H1 (cell line): ENCODE measurements at regions not wholly inside any gene's neighbourhood (a gene's known extent, or its start where the extent isn't known, plus 50 kb on each side); places are given as distances from the start of the nearest gene placed in this dataset.

Experiments
- CTCF ChIA-PET: fragments of 300-600 bp; sonication (Branson Sonifier 250); formaldehyde crosslinking; loops from one replicate; lab custom pipeline; 2021; ENCODE audit not compliant: partially characterized antibody; lab: Charles Lee
- POLR2A ChIA-PET: fragments of 300-600 bp; sonication (Branson Sonifier 250); formaldehyde crosslinking; loops from one replicate; lab custom pipeline; 2021; ENCODE audit warnings: inconsistent platforms; ENCODE audit not compliant: partially characterized antibody; lab: Charles Lee
- DNase-seq, 2 experiments: peaks; one replicate each; pipeline versions ENCODE4 v3.0.0 to v3.0.0-alpha.2; 2010 to 2022; ENCODE audit warnings: low spot score in 2 of 2, low read depth in 1 of 2, mixed read lengths in 1 of 2
- FAIRE-seq: peaks from 2 replicates; lab custom pipeline; 2011; peaks lifted over from hg19 to GRCh38; lab: Jason Lieb, UNC
- H2AFZ ChIP-seq: 2 replicates; pipeline ENCODE4 v1.8.1; 2012; ENCODE audit warnings: low read length, inconsistent platforms
- H2AK5ac ChIP-seq: 2 replicates; pipeline ENCODE4 v1.6.1; 2013; ENCODE audit warnings: low read depth, low read length
- H2BK120ac ChIP-seq: replicated peaks from 2 replicates; pipeline ENCODE3; 2013; ENCODE audit warnings: low read depth, low read length, inconsistent platforms
- H2BK12ac ChIP-seq: 2 replicates; pipeline ENCODE4 v1.6.1; 2013; ENCODE audit warnings: low read depth, low read length
- H2BK15ac ChIP-seq: 2 replicates; pipeline ENCODE4 v1.6.1; 2013; ENCODE audit warnings: low read length
- H2BK20ac ChIP-seq: 2 replicates; pipeline ENCODE4 v1.6.1; 2013; ENCODE audit warnings: low read length
- H2BK5ac ChIP-seq: 2 replicates; pipeline ENCODE4 v1.6.1; 2013; ENCODE audit warnings: low read depth, low read length
- H3K14ac ChIP-seq: 2 replicates; pipeline ENCODE4 v1.6.1; 2013; ENCODE audit warnings: inconsistent platforms; ENCODE audit not compliant: insufficient read length
- H3K18ac ChIP-seq: 2 replicates; pipeline ENCODE4 v1.6.1; 2013; ENCODE audit warnings: low read length; ENCODE audit errors: extremely low read depth
- H3K23ac ChIP-seq: 2 replicates; pipeline ENCODE4 v1.6.1; 2013; ENCODE audit warnings: inconsistent platforms; ENCODE audit not compliant: insufficient read length
- H3K23me2 ChIP-seq: 2 replicates; pipeline ENCODE4 v1.6.1; 2013; ENCODE audit warnings: low read depth, low read length
- H3K27ac ChIP-seq: 2 replicates; pipeline ENCODE4 v1.6.1; 2011; ENCODE audit warnings: low read depth, low read length, inconsistent platforms
- H3K27me3 ChIP-seq, 4 experiments: replicated peaks in 1 of 4; 1 replicate in 1 of 4; 2 replicates in 3 of 4; pipeline versions ENCODE4 v1.6.1 to v1.8.1; 2011 to 2013; ENCODE audit warnings: low read length in 3 of 4, mild to moderate bottlenecking in 3 of 4, inconsistent platforms in 2 of 4, mixed read lengths in 2 of 4, moderate library complexity in 1 of 4; ENCODE audit not compliant: control insufficient read depth in 3 of 4, insufficient read depth in 3 of 4; ENCODE audit errors: extremely low read depth in 1 of 4
- H3K36me3 ChIP-seq, 4 experiments: 2 replicates each; pipeline versions ENCODE4 v1.6.1 to v1.8.1; 2011 to 2013; ENCODE audit warnings: mild to moderate bottlenecking in 4 of 4, low read length in 3 of 4, moderate library complexity in 2 of 4, control low read depth in 1 of 4, inconsistent platforms in 1 of 4; ENCODE audit not compliant: insufficient read depth in 4 of 4, control insufficient read depth in 2 of 4
- H3K4ac ChIP-seq: replicated peaks from 2 replicates; pipeline ENCODE3; 2013; ENCODE audit warnings: low read length, low read depth, mixed read lengths, inconsistent platforms; ENCODE audit not compliant: insufficient read length
- H3K4me1 ChIP-seq, 4 experiments: replicated peaks in 1 of 4; 1 replicate in 1 of 4; 2 replicates in 3 of 4; pipeline versions ENCODE4 v1.6.1 to v1.8.1; 2011 to 2013; ENCODE audit warnings: low read length in 3 of 4, inconsistent platforms in 2 of 4, mixed read lengths in 1 of 4; ENCODE audit not compliant: insufficient read depth in 4 of 4, control insufficient read depth in 3 of 4
- H3K4me2 ChIP-seq, 2 experiments: 2 replicates each; pipeline versions ENCODE4 v1.6.1 to v1.8.1; 2011 to 2013; ENCODE audit warnings: low read depth in 2 of 2, low read length in 2 of 2, control low read depth in 1 of 2, inconsistent platforms in 1 of 2, mild to moderate bottlenecking in 1 of 2; ENCODE audit not compliant: insufficient read depth in 1 of 2
- H3K4me3 ChIP-seq, 4 experiments: fragments of 200-600, 300-600 bp in 1 of 4; sonication (generic), shearing (Covaris generic), sonication (Bioruptor Twin) in 1 of 4; 2 replicates each; pipeline versions ENCODE4 v1.5.1 to v1.8.1; 2011 to 2016; ENCODE audit warnings: low read length in 4 of 4, low read depth in 3 of 4, control low read depth in 2 of 4, inconsistent platforms in 2 of 4, mild to moderate bottlenecking in 2 of 4, mixed read lengths in 1 of 4, moderate library complexity in 1 of 4; ENCODE audit not compliant: insufficient read depth in 2 of 4; ENCODE audit errors: extremely low read depth in 1 of 4
- H3K56ac ChIP-seq: replicated peaks from 2 replicates; pipeline ENCODE3; 2013; ENCODE audit warnings: low read depth, mild to moderate bottlenecking, mixed read lengths, low read length, inconsistent platforms; ENCODE audit not compliant: insufficient read length
- H3K79me1 ChIP-seq: 2 replicates; pipeline ENCODE4 v1.6.1; 2013; ENCODE audit warnings: low read depth, low read length, control low read depth
- H3K79me2 ChIP-seq, 2 experiments: 2 replicates each; pipeline versions ENCODE4 v1.6.1 to v1.8.1; 2012 to 2013; ENCODE audit warnings: low read length in 2 of 2, mild to moderate bottlenecking in 2 of 2, inconsistent platforms in 1 of 2; ENCODE audit not compliant: insufficient read depth in 2 of 2, control insufficient read depth in 1 of 2
- H3K9ac ChIP-seq, 4 experiments: replicated peaks in 1 of 4; 1 replicate in 1 of 4; 2 replicates in 3 of 4; pipeline versions ENCODE4 v1.6.1 to v1.8.1; 2011 to 2013; ENCODE audit warnings: low read depth in 3 of 4, low read length in 3 of 4, control low read depth in 2 of 4, mild to moderate bottlenecking in 2 of 4, moderate library complexity in 2 of 4, inconsistent platforms in 1 of 4; ENCODE audit errors: extremely low read depth in 1 of 4
- H3K9me3 ChIP-seq, 2 experiments: 2 replicates each; pipeline versions ENCODE4 v1.6.1 to v1.8.1; 2012 to 2013; ENCODE audit warnings: mild to moderate bottlenecking in 2 of 2, moderate library complexity in 2 of 2, control low read depth in 1 of 2, inconsistent platforms in 1 of 2, low read depth in 1 of 2, low read length in 1 of 2, mixed read lengths in 1 of 2; ENCODE audit not compliant: insufficient read depth in 2 of 2
- H4K20me1 ChIP-seq, 2 experiments: replicated peaks in 1 of 2; 2 replicates each; pipeline versions ENCODE3 to v1.8.1; 2011 to 2013; ENCODE audit warnings: inconsistent platforms in 2 of 2, low read length in 2 of 2, mild to moderate bottlenecking in 1 of 2; ENCODE audit not compliant: insufficient read depth in 2 of 2, control insufficient read depth in 1 of 2
- H4K5ac ChIP-seq: 2 replicates; pipeline ENCODE4 v1.6.1; 2013; ENCODE audit warnings: low read length, low read depth, mixed read lengths, inconsistent platforms; ENCODE audit not compliant: insufficient read length
- H4K8ac ChIP-seq: 2 replicates; pipeline ENCODE4 v1.8.0; 2013; ENCODE audit warnings: mild to moderate bottlenecking, moderate library complexity, low read length, inconsistent platforms; ENCODE audit not compliant: insufficient read depth; ENCODE audit errors: extremely low read depth
- H4K91ac ChIP-seq: replicated peaks from 2 replicates; pipeline ENCODE3; 2013; ENCODE audit warnings: low read length, mixed read lengths, inconsistent platforms; ENCODE audit not compliant: insufficient read length
- CEBPB ChIP-seq: IDR thresholded peaks from 2 replicates; pipeline ENCODE4 v1.6.1; 2012; ENCODE audit warnings: low read depth, low read length
- CHD2 ChIP-seq: IDR thresholded peaks from 2 replicates; pipeline ENCODE4 v1.6.1; 2012; ENCODE audit warnings: low read length, improper control_type of control experiment
- EZH2 ChIP-seq: fragments of 200-600 bp; sonication (generic); IDR thresholded peaks from 2 replicates; pipeline ENCODE4 v1.7.1; 2012; ENCODE audit warnings: low read depth, mild to moderate bottlenecking, moderate library complexity, low read length, inconsistent platforms; ENCODE audit not compliant: severe bottlenecking
- FOSL1 ChIP-seq: IDR thresholded peaks from 2 replicates; pipeline ENCODE4 v1.6.1; 2011; ENCODE audit warnings: mild to moderate bottlenecking, low read depth, low read length, moderate library complexity; ENCODE audit not compliant: insufficient read depth
- TCF12 ChIP-seq: IDR thresholded peaks from 2 replicates; pipeline ENCODE4 v1.6.1; 2011; ENCODE audit warnings: low read depth, mild to moderate bottlenecking, low read length
- WGBS, 2 experiments: shearing (Covaris generic) in 1 of 2; methylation state at CpG; one replicate each; pipeline versions ENCODE4 v1.1.6 to v1.1.7; 2013 to 2015; ENCODE audit warnings: low lambda C conversion rate in 2 of 2, mixed read lengths in 2 of 2, inconsistent platforms in 1 of 2, low coverage in 1 of 2, missing lambda C conversion rate in 1 of 2; ENCODE audit not compliant: insufficient replicate concordance in 2 of 2, insufficient coverage in 1 of 2, insufficient read length in 1 of 2; ENCODE audit errors: extremely low coverage in 1 of 2, missing lambda C conversion rate in 1 of 2; 5-methylcytosine and 5-hydroxymethylcytosine counted together

DNA sequence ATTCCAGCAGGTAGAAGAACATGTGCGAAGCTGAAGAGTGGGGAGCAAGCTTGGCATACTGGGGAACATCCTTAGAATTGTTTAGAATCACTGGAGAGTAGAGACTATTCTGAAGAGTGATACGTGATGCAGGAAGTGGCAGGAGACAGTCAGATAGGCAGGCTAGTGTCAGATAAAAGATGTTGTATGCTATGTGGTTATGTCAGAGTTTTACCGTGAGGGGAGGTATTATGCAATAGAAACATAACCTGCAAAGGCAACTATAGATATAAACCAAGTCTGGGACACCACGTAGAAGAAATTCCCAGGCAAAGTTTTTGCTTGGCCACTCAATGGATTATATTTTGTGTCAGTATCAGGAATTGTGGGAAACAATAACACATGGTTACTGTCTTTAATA, 62.0 kb upstream of the ZSWIM2 start:
- Histone ChIP-seq H3K4ac (no peak overlapping the region), H2AFZ (no peak overlapping the region), H3K4me1 (no peaks in the 10 kb centered on the region), H2BK15ac (no peak overlapping the region), H2BK12ac (no peak overlapping the region), H3K9ac (no peak overlapping the region), H2BK5ac (no peak overlapping the region), H3K27ac (no peak overlapping the region), H3K23me2 (no peaks in the 10 kb centered on the region), H3K18ac (no peak overlapping the region), H3K4me3 (no peak overlapping the region), H3K36me3 (no peaks in the 10 kb centered on the region), H4K5ac (no peak overlapping the region), H4K8ac (no peak overlapping the region), H3K27me3 (no peaks in the 10 kb centered on the region; a peak in 1 of 7 replicates), H3K9me3 (no peaks in the 10 kb centered on the region), H4K20me1 (no peaks in the 10 kb centered on the region), H3K14ac (no peak overlapping the region), H3K79me1 (no peaks in the 10 kb centered on the region), H3K79me2 (no peaks in the 10 kb centered on the region), H3K4me2 (no peak overlapping the region), H4K91ac (no peak overlapping the region), H3K56ac (no peak overlapping the region), H2AK5ac (no peak overlapping the region), H2BK120ac (no peak overlapping the region), H3K23ac (no peak overlapping the region), H2BK20ac (no peak overlapping the region)
- no peak for FAIRE-seq
- ChIA-PET CTCF (interaction anchor here (0.6 to 1.2 kb wide), 3 partner anchors 9 to 48 kb away, joined by 3 to 4 read pairs (median 3); no protein-coding TSS in a partner anchor), POLR2A (no interaction called here)
- DNase-seq = no peak
- WGBS, 2 experiments = 90% methylated on average over 4 of the region's 4 CpGs; no CpG with 5 or more reads in 1 of the 2 experiments
- TF ChIP-seq EZH2 (no peak), FOSL1 (no peak), CHD2 (no peak), TCF12 (no peak), CEBPB (no peak)
